ENCODE measurements at regions not wholly inside any gene's neighbourhood (a gene's known extent, or its start where the extent isn't known, plus 50 kb on each side); places are given as distances from the start of the nearest gene placed in this dataset.
"Not testable (repeated sequence)": the region's sequence is repeated elsewhere in the genome, so short reads cannot be mapped to it uniquely, and the experiment has no call there.

- DNase-seq (ENCODE audit: low spot score) = no peak
- no peak for TF ChIP-seq CTCF (IDR thresholded peaks at IDR 0.05; ENCODE audit: extremely low read depth, missing control alignments)
These were observed 108.6 kb downstream of the ZMAT1 start for GRCh38 chrX:101823236-101823635.

GRCh38 chrX:101817739-101818138 lies 114.1 kb downstream of the ZMAT1 start:
- not testable (repeated sequence) for DNase-seq (ENCODE audit: low spot score)

- TF ChIP-seq CTCF (IDR thresholded peaks at IDR 0.05; ENCODE audit: extremely low read depth, missing control alignments) = no peak
- DNase-seq (ENCODE audit: low spot score) = no peak
These were observed 118.6 kb downstream of the ZMAT1 start for GRCh38 chrX:101813200-101813599.

- no peak for TF ChIP-seq CTCF (IDR thresholded peaks at IDR 0.05; ENCODE audit: extremely low read depth, missing control alignments)
- DNase-seq (ENCODE audit: low spot score) = no peak
These were observed 128.4 kb downstream of the ZMAT1 start for GRCh38 chrX:101803451-101803850.

GRCh38 chrX:101799387-101799786 lies 132.4 kb downstream of the ZMAT1 start:
- DNase-seq (ENCODE audit: low spot score) = peak; percentile 62
- peak; percentile 11 for TF ChIP-seq CTCF (IDR thresholded peaks at IDR 0.05; ENCODE audit: extremely low read depth, missing control alignments)

- DNase-seq (ENCODE audit: low spot score) = no peak
- TF ChIP-seq CTCF (IDR thresholded peaks at IDR 0.05; ENCODE audit: extremely low read depth, missing control alignments) = no peak
These were observed 128.3 kb upstream of the ARMCX2 start for GRCh38 chrX:101787934-101788333.

- no peak for DNase-seq (ENCODE audit: low spot score)
- TF ChIP-seq CTCF (IDR thresholded peaks at IDR 0.05; ENCODE audit: extremely low read depth, missing control alignments) = no peak
These were observed 125.5 kb upstream of the ARMCX2 start for GRCh38 chrX:101785142-101785541.

GRCh38 chrX:101780421-101780820 lies 120.8 kb upstream of the ARMCX2 start:
- not testable (repeated sequence) for DNase-seq (ENCODE audit: low spot score)

- TF ChIP-seq CTCF (IDR thresholded peaks at IDR 0.05; ENCODE audit: extremely low read depth, missing control alignments) = no peak
- no peak for DNase-seq (ENCODE audit: low spot score)
These were observed 114.7 kb upstream of the ARMCX2 start for GRCh38 chrX:101774340-101774739.

Measured in GM20000 (cell line).